ENCODE measurements at regions not wholly inside any gene's neighbourhood (a gene's known extent, or its start where the extent isn't known, plus 50 kb on each side); places are given as distances from the start of the nearest gene placed in this dataset.

- Histone ChIP-seq H3K4me1 (no peaks in the 10 kb centered on the region), H3K79me2 (no peaks in the 10 kb centered on the region), H3K36me3 (ENCODE audit: control insufficient read depth, insufficient read depth, low read length) (no peaks in the 10 kb centered on the region), H3K27ac (no peak overlapping the region), H3K27me3 (ENCODE audit: control insufficient read depth, insufficient read depth, low read length) (no peaks in the 10 kb centered on the region), H3K4me2 (ENCODE audit: low read length) (no peak overlapping the region), H3K4me3 (ENCODE audit: low read depth, low read length) (no peak overlapping the region), H3K9ac (no peak overlapping the region), H3K9me3 (ENCODE audit: control insufficient read depth, low read length) (no peaks in the 10 kb centered on the region), H2AFZ (no peak overlapping the region)
- no peak for TF ChIP-seq CTCF (IDR thresholded peaks at IDR 0.05)
These were observed 113.1 kb upstream of the REG3A start for GRCh38 chr2:79272616-79273015.

GRCh38 chr2:79271456-79271855, 111.9 kb upstream of the REG3A start:
- Histone ChIP-seq H2AFZ (no peak overlapping the region), H3K4me3 (ENCODE audit: low read depth, low read length) (no peak overlapping the region), H3K36me3 (ENCODE audit: control insufficient read depth, insufficient read depth, low read length) (no peaks in the 10 kb centered on the region), H3K27ac (no peak overlapping the region), H3K4me2 (ENCODE audit: low read length) (no peak overlapping the region), H3K9me3 (ENCODE audit: control insufficient read depth, low read length) (no peaks in the 10 kb centered on the region), H3K9ac (no peak overlapping the region), H3K27me3 (ENCODE audit: control insufficient read depth, insufficient read depth, low read length) (no peaks in the 10 kb centered on the region), H3K4me1 (no peaks in the 10 kb centered on the region), H3K79me2 (no peaks in the 10 kb centered on the region)
- TF ChIP-seq CTCF (IDR thresholded peaks at IDR 0.05) = no peak

GRCh38 chr2:79260848-79261247, 101.3 kb upstream of the REG3A start:
- Histone ChIP-seq H3K4me2 (ENCODE audit: low read length) (no peak overlapping the region), H3K36me3 (ENCODE audit: control insufficient read depth, insufficient read depth, low read length) (no peaks in the 10 kb centered on the region), H2AFZ (no peak overlapping the region), H3K27ac (no peak overlapping the region), H3K79me2 (no peaks in the 10 kb centered on the region), H3K4me3 (ENCODE audit: low read depth, low read length) (no peak overlapping the region), H3K27me3 (ENCODE audit: control insufficient read depth, insufficient read depth, low read length) (no peaks in the 10 kb centered on the region), H3K4me1 (no peaks in the 10 kb centered on the region), H3K9me3 (ENCODE audit: control insufficient read depth, low read length) (no peaks in the 10 kb centered on the region), H3K9ac (no peak overlapping the region)
- no peak for TF ChIP-seq CTCF (IDR thresholded peaks at IDR 0.05)

- Histone ChIP-seq H3K79me2 (no peaks in the 10 kb centered on the region), H3K4me1 (no peaks in the 10 kb centered on the region), H3K4me3 (ENCODE audit: low read depth, low read length) (no peak overlapping the region), H3K27ac (no peak overlapping the region), H3K9me3 (ENCODE audit: control insufficient read depth, low read length) (no peaks in the 10 kb centered on the region), H3K4me2 (ENCODE audit: low read length) (no peak overlapping the region), H3K27me3 (ENCODE audit: control insufficient read depth, insufficient read depth, low read length) (no peaks in the 10 kb centered on the region), H2AFZ (no peak overlapping the region), H3K36me3 (ENCODE audit: control insufficient read depth, insufficient read depth, low read length) (no peaks in the 10 kb centered on the region), H3K9ac (no peak overlapping the region)
- TF ChIP-seq CTCF (IDR thresholded peaks at IDR 0.05) = no peak
These were observed 100.4 kb upstream of the REG3A start for GRCh38 chr2:79259959-79260358.

GRCh38 chr2:79259296-79259695, 99.7 kb upstream of the REG3A start:
- TF ChIP-seq CTCF (IDR thresholded peaks at IDR 0.05) = no peak

More at GRCh38 chr2:79259296-79259695, 99.7 kb upstream of the REG3A start:
- Histone ChIP-seq H3K9me3 (ENCODE audit: control insufficient read depth, low read length) (no peaks in the 10 kb centered on the region), H3K27me3 (ENCODE audit: control insufficient read depth, insufficient read depth, low read length) (no peaks in the 10 kb centered on the region), H2AFZ (no peak overlapping the region), H3K9ac (no peak overlapping the region), H3K4me3 (ENCODE audit: low read depth, low read length) (no peak overlapping the region), H3K4me1 (no peaks in the 10 kb centered on the region), H3K79me2 (no peaks in the 10 kb centered on the region), H3K4me2 (ENCODE audit: low read length) (no peak overlapping the region), H3K36me3 (ENCODE audit: control insufficient read depth, insufficient read depth, low read length) (no peaks in the 10 kb centered on the region), H3K27ac (no peak overlapping the region)
